ENCODE measurements at regions not wholly inside any gene's neighbourhood (a gene's known extent, or its start where the extent isn't known, plus 50 kb on each side); places are given as distances from the start of the nearest gene placed in this dataset.

DNA sequence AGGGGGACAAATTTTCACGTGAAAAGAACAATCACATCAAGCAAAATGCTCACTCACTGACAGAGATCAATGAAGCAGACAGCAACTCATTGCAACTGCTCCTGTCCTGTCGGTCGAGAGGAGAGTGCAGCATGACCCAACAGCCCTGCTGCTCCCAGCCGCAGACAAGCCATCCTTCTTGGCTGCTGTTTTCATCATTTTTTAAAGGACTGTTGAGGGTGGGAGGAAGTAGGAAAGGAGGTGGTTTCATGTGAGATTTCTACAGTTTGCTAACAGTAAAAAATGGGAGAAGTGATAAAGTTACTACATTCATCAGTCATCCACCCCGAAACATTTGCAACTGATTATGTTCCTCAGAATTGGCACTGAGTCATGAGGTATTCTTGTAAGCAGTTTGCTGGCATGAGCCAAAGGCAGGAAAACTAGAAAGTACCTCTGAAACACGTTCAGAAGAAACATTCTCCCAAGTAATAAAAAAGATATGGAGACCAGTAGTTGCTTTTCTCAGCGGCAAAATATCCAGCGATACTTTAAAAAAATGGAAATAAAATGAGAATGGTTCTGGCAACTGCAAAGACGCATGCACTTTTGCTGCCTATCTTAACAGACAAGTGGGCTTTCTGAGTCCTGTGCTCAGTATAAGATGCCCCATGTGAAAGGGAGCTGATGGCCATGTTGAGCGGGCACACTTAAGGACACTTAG is 72.0 kb upstream of the CLDN14 start:
- Histone ChIP-seq H3K9ac (ENCODE audit: low read depth in 1 of 2, low read length in 2 of 2) (no peak overlapping the region), H3K9me3 (ENCODE audit: control insufficient read depth in 4 of 4, low read length in 3 of 4) (no peaks in the 10 kb centered on the region), H3K4me3 (ENCODE audit: low read depth in 1 of 3, low read length in 3 of 3) (no peak overlapping the region), H3K27ac (ENCODE audit: low read depth in 1 of 2, low read length in 2 of 2) (no peak overlapping the region), H3K36me3 (ENCODE audit: control insufficient read depth in 4 of 4, insufficient read depth in 3 of 4, low read depth in 1 of 4, low read length in 3 of 4) (no peaks in the 10 kb centered on the region), H3K4me1 (ENCODE audit: control insufficient read depth in 4 of 4, insufficient read depth in 4 of 4, low read length in 3 of 4) (peaks cover 0 to 9% (median 1%) of the 10 kb centered on the region in 4 donors), H3K27me3 (ENCODE audit: control insufficient read depth in 4 of 4, insufficient read depth in 4 of 4, low read length in 3 of 4) (no peaks in the 10 kb centered on the region)
- no peak for TF ChIP-seq RXRA (IDR thresholded peaks at IDR 0.05)
- TF ChIP-seq FOXA1 (IDR thresholded peaks at IDR 0.05), result no peak
- no peak for TF ChIP-seq JUND (IDR thresholded peaks at IDR 0.05)
- WGBS, result 75% methylated on average over 10 of the region's 10 CpGs
- DNase-seq (ENCODE audit: low spot score), result no peak

DNA sequence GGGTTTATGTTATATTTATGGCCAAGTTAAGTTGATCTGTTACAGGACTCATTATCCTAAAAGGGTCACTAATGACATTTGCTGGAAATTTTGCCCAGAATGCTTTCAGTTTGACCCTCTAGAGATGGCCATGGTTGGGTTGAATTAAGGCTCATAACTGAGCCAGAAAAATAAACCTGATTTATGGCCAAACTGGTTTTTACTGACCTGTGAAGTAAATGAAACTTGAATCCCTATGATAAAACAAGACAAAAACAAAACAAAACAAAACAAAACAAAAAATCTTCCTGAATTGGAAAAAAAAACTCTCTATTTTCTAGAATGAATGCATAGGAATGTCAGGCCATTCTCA is 72.5 kb upstream of the CLDN14 start:
- Histone ChIP-seq H3K9ac (ENCODE audit: low read depth in 1 of 2, low read length in 2 of 2) (no peak overlapping the region), H3K9me3 (ENCODE audit: control insufficient read depth in 4 of 4, low read length in 3 of 4) (no peaks in the 10 kb centered on the region), H3K4me3 (ENCODE audit: low read depth in 1 of 3, low read length in 3 of 3) (no peak overlapping the region), H3K27ac (ENCODE audit: low read depth in 1 of 2, low read length in 2 of 2) (no peak overlapping the region), H3K4me1 (ENCODE audit: control insufficient read depth in 4 of 4, insufficient read depth in 4 of 4, low read length in 3 of 4) (peaks cover 0 to 6% (median 0%) of the 10 kb centered on the region in 4 donors), H3K27me3 (ENCODE audit: control insufficient read depth in 4 of 4, insufficient read depth in 4 of 4, low read length in 3 of 4) (no peaks in the 10 kb centered on the region), H3K36me3 (ENCODE audit: control insufficient read depth in 4 of 4, insufficient read depth in 3 of 4, low read depth in 1 of 4, low read length in 3 of 4) (no peaks in the 10 kb centered on the region)
- TF ChIP-seq RXRA (IDR thresholded peaks at IDR 0.05) (no peak), YY1 (IDR thresholded peaks at IDR 0.05) (no peak), SP1 (IDR thresholded peaks at IDR 0.05) (no peak), GABPA (IDR thresholded peaks at IDR 0.05 in 1 of 2, conservative IDR thresholded peaks at IDR 0.05 in 1 of 2) (no peak), TAF1 (conservative IDR thresholded peaks at IDR 0.05) (no peak), FOXA1 (IDR thresholded peaks at IDR 0.05) (no peak), HNF4A (conservative IDR thresholded peaks at IDR 0.05) (no peak), EGR1 (IDR thresholded peaks at IDR 0.05; ENCODE audit: low read depth in 2 of 2) (no peak), NR2F2 (IDR thresholded peaks at IDR 0.05) (no peak), FOXA2 (IDR thresholded peaks at IDR 0.05) (no peak), HNF4G (IDR thresholded peaks at IDR 0.05) (no peak)
- TF ChIP-seq, protein P1, sequence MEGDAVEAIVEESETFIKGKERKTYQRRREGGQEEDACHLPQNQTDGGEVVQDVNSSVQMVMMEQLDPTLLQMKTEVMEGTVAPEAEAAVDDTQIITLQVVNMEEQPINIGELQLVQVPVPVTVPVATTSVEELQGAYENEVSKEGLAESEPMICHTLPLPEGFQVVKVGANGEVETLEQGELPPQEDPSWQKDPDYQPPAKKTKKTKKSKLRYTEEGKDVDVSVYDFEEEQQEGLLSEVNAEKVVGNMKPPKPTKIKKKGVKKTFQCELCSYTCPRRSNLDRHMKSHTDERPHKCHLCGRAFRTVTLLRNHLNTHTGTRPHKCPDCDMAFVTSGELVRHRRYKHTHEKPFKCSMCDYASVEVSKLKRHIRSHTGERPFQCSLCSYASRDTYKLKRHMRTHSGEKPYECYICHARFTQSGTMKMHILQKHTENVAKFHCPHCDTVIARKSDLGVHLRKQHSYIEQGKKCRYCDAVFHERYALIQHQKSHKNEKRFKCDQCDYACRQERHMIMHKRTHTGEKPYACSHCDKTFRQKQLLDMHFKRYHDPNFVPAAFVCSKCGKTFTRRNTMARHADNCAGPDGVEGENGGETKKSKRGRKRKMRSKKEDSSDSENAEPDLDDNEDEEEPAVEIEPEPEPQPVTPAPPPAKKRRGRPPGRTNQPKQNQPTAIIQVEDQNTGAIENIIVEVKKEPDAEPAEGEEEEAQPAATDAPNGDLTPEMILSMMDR (IDR thresholded peaks at IDR 0.05; ENCODE audit: low read depth, low read length, missing input control), result no peak
- TF ChIP-seq, protein P2, sequence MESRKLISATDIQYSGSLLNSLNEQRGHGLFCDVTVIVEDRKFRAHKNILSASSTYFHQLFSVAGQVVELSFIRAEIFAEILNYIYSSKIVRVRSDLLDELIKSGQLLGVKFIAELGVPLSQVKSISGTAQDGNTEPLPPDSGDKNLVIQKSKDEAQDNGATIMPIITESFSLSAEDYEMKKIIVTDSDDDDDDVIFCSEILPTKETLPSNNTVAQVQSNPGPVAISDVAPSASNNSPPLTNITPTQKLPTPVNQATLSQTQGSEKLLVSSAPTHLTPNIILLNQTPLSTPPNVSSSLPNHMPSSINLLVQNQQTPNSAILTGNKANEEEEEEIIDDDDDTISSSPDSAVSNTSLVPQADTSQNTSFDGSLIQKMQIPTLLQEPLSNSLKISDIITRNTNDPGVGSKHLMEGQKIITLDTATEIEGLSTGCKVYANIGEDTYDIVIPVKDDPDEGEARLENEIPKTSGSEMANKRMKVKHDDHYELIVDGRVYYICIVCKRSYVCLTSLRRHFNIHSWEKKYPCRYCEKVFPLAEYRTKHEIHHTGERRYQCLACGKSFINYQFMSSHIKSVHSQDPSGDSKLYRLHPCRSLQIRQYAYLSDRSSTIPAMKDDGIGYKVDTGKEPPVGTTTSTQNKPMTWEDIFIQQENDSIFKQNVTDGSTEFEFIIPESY (IDR thresholded peaks at IDR 0.05), result no peak
- TF ChIP-seq, protein P3, sequence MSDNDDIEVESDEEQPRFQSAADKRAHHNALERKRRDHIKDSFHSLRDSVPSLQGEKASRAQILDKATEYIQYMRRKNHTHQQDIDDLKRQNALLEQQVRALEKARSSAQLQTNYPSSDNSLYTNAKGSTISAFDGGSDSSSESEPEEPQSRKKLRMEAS (IDR thresholded peaks at IDR 0.05), result no peak
- TF ChIP-seq, protein P4, sequence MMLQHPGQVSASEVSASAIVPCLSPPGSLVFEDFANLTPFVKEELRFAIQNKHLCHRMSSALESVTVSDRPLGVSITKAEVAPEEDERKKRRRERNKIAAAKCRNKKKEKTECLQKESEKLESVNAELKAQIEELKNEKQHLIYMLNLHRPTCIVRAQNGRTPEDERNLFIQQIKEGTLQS (IDR thresholded peaks at IDR 0.05), result no peak
- TF ChIP-seq, protein P5, sequence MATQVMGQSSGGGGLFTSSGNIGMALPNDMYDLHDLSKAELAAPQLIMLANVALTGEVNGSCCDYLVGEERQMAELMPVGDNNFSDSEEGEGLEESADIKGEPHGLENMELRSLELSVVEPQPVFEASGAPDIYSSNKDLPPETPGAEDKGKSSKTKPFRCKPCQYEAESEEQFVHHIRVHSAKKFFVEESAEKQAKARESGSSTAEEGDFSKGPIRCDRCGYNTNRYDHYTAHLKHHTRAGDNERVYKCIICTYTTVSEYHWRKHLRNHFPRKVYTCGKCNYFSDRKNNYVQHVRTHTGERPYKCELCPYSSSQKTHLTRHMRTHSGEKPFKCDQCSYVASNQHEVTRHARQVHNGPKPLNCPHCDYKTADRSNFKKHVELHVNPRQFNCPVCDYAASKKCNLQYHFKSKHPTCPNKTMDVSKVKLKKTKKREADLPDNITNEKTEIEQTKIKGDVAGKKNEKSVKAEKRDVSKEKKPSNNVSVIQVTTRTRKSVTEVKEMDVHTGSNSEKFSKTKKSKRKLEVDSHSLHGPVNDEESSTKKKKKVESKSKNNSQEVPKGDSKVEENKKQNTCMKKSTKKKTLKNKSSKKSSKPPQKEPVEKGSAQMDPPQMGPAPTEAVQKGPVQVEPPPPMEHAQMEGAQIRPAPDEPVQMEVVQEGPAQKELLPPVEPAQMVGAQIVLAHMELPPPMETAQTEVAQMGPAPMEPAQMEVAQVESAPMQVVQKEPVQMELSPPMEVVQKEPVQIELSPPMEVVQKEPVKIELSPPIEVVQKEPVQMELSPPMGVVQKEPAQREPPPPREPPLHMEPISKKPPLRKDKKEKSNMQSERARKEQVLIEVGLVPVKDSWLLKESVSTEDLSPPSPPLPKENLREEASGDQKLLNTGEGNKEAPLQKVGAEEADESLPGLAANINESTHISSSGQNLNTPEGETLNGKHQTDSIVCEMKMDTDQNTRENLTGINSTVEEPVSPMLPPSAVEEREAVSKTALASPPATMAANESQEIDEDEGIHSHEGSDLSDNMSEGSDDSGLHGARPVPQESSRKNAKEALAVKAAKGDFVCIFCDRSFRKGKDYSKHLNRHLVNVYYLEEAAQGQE (IDR thresholded peaks at IDR 0.05), result no peak
- no peak for DNase-seq (ENCODE audit: low spot score)

Data from liver (tissue), 8 donors.